ENCODE measurements at regions not wholly inside any gene's neighbourhood (a gene's known extent, or its start where the extent isn't known, plus 50 kb on each side); places are given as distances from the start of the nearest gene placed in this dataset.
"Not testable (repeated sequence)": the region's sequence is repeated elsewhere in the genome, so short reads cannot be mapped to it uniquely, and the experiment has no call there.

- Histone ChIP-seq H3K4me3 (ENCODE audit: control insufficient read depth in 1 of 2, extremely low read depth in 1 of 2, low read length in 1 of 2) (no peak overlapping the region), H3K36me3 (ENCODE audit: control insufficient read depth in 2 of 2, extremely low read depth in 1 of 2, insufficient read depth in 1 of 2, low read length in 1 of 2) (no peaks in the 10 kb centered on the region), H3K4me1 (ENCODE audit: control insufficient read depth in 1 of 2, extremely low read depth in 1 of 2, insufficient read depth in 2 of 2, low read length in 2 of 2) (peaks cover 0 to 4% of the 10 kb centered on the region in 2 experiments), H3K9me3 (no peaks in the 10 kb centered on the region), H3K27ac (ENCODE audit: low read length) (no peak overlapping the region), H3K27me3 (replicated peaks in 1 of 2; ENCODE audit: control insufficient read depth in 2 of 2, extremely low read depth in 1 of 2, insufficient read depth in 2 of 2, low read length in 1 of 2) (no peaks in the 10 kb centered on the region)
- ChIA-PET CTCF (no interaction called here), POLR2A (no interaction called here)
- no peaks in the 10 kb centered on the region for H3K36me3 Mint-ChIP-seq
- H3K27me3 Mint-ChIP-seq = peaks cover 1 to 4% of the 10 kb centered on the region in 2 donors
- H3K4me1 Mint-ChIP-seq = peaks cover 0 to 17% (median 7%) of the 10 kb centered on the region in 3 donors
- WGBS (ENCODE audit: insufficient coverage) = 48% methylated on average over 3 of the region's 3 CpGs
- no peak overlapping the region for H3K27ac Mint-ChIP-seq
- H3K9me3 Mint-ChIP-seq = no peaks in the 10 kb centered on the region
- no peak overlapping the region for H3K4me3 Mint-ChIP-seq
- DNase-seq (peak in 1 of 35 experiments; percentile 8), ATAC-seq (replicated peaks in 1 of 4) (no peak)
These were observed 68.3 kb upstream of the PPM1B start for GRCh38 chr2:44100351-44100750.

GRCh38 chr2:44101246-44101645 is 67.4 kb upstream of the PPM1B start:
- peaks cover 0 to 17% (median 7%) of the 10 kb centered on the region in 3 donors for H3K4me1 Mint-ChIP-seq
- Histone ChIP-seq H3K9me3 (no peaks in the 10 kb centered on the region), H3K4me1 (ENCODE audit: control insufficient read depth in 1 of 2, extremely low read depth in 1 of 2, insufficient read depth in 2 of 2, low read length in 2 of 2) (peaks cover 0 to 4% of the 10 kb centered on the region in 2 experiments), H3K36me3 (ENCODE audit: control insufficient read depth in 2 of 2, extremely low read depth in 1 of 2, insufficient read depth in 1 of 2, low read length in 1 of 2) (no peaks in the 10 kb centered on the region), H3K27ac (ENCODE audit: low read length) (no peak overlapping the region), H3K4me3 (ENCODE audit: control insufficient read depth in 1 of 2, extremely low read depth in 1 of 2, low read length in 1 of 2) (no peak overlapping the region), H3K27me3 (replicated peaks in 1 of 2; ENCODE audit: control insufficient read depth in 2 of 2, extremely low read depth in 1 of 2, insufficient read depth in 2 of 2, low read length in 1 of 2) (no peaks in the 10 kb centered on the region)
- no peak for ATAC-seq (replicated peaks in 1 of 4)
- no peaks in the 10 kb centered on the region for H3K36me3 Mint-ChIP-seq
- no peak overlapping the region for H3K4me3 Mint-ChIP-seq
- CTCF ChIA-PET = interaction anchor here in 1 of 2 donors (0.5 kb wide), 1 partner anchor 21 kb away, joined by 3 read pairs; no protein-coding TSS in a partner anchor
- WGBS (ENCODE audit: insufficient coverage) = no CpG with 5 or more reads among the region's 1 CpG
- no peak overlapping the region for H3K27ac Mint-ChIP-seq
- no peaks in the 10 kb centered on the region for H3K9me3 Mint-ChIP-seq
- POLR2A ChIA-PET = no interaction called here
- peaks cover 1 to 4% of the 10 kb centered on the region in 2 donors for H3K27me3 Mint-ChIP-seq
- DNase-seq = no peak

GRCh38 chr2:44102790-44103562 is 65.7 kb upstream of the PPM1B start:
- Mint-ChIP-seq H3K4me3 (no peak overlapping the region), H3K9me3 (no peaks in the 10 kb centered on the region), H3K4me1 (peaks cover 0 to 15% (median 6%) of the 10 kb centered on the region in 3 donors), H3K36me3 (no peaks in the 10 kb centered on the region), H3K27me3 (peaks cover 1 to 4% of the 10 kb centered on the region in 2 donors), H3K27ac (no peak overlapping the region)
- ChIA-PET POLR2A (no interaction called here), CTCF (no interaction called here)
- 90% methylated on average over 2 of the region's 8 CpGs for WGBS (ENCODE audit: insufficient coverage)
- no peaks in the 10 kb centered on the region for H3K9me3 ChIP-seq
- ATAC-seq (replicated peaks in 1 of 4) = no peak
- H3K4me3 ChIP-seq (ENCODE audit: control insufficient read depth in 1 of 2, extremely low read depth in 1 of 2, low read length in 1 of 2) = no peak overlapping the region
- no peaks in the 10 kb centered on the region for H3K27me3 ChIP-seq (replicated peaks in 1 of 2; ENCODE audit: control insufficient read depth in 2 of 2, extremely low read depth in 1 of 2, insufficient read depth in 2 of 2, low read length in 1 of 2)
- no peak for DNase-seq
- H3K27ac ChIP-seq (ENCODE audit: low read length) = no peak overlapping the region
- no peaks in the 10 kb centered on the region for H3K36me3 ChIP-seq (ENCODE audit: control insufficient read depth in 2 of 2, extremely low read depth in 1 of 2, insufficient read depth in 1 of 2, low read length in 1 of 2)
- H3K4me1 ChIP-seq (ENCODE audit: control insufficient read depth in 1 of 2, extremely low read depth in 1 of 2, insufficient read depth in 2 of 2, low read length in 2 of 2) = peaks cover 0 to 4% of the 10 kb centered on the region in 2 experiments

GRCh38 chr2:44103639-44104038 is 65.0 kb upstream of the PPM1B start:
- Mint-ChIP-seq H3K4me1 (peaks cover 0 to 12% (median 4%) of the 10 kb centered on the region in 3 donors), H3K36me3 (no peaks in the 10 kb centered on the region), H3K27me3 (peaks cover 3 to 4% of the 10 kb centered on the region in 2 donors), H3K4me3 (no peak overlapping the region), H3K27ac (no peak overlapping the region), H3K9me3 (no peaks in the 10 kb centered on the region)
- H3K36me3 ChIP-seq (ENCODE audit: control insufficient read depth in 2 of 2, extremely low read depth in 1 of 2, insufficient read depth in 1 of 2, low read length in 1 of 2) = no peaks in the 10 kb centered on the region
- no peak overlapping the region for H3K27ac ChIP-seq (ENCODE audit: low read length)
- DNase-seq (no peak), ATAC-seq (replicated peaks in 1 of 4) (no peak)
- WGBS (ENCODE audit: insufficient coverage) = 75% methylated on average over 2 of the region's 6 CpGs
- H3K4me1 ChIP-seq (ENCODE audit: control insufficient read depth in 1 of 2, extremely low read depth in 1 of 2, insufficient read depth in 2 of 2, low read length in 2 of 2) = peaks cover 0 to 4% of the 10 kb centered on the region in 2 experiments
- POLR2A ChIA-PET = no interaction called here
- no peaks in the 10 kb centered on the region for H3K9me3 ChIP-seq
- no peak overlapping the region for H3K4me3 ChIP-seq (ENCODE audit: control insufficient read depth in 1 of 2, extremely low read depth in 1 of 2, low read length in 1 of 2)
- CTCF ChIA-PET = no interaction called here
- H3K27me3 ChIP-seq (replicated peaks in 1 of 2; ENCODE audit: control insufficient read depth in 2 of 2, extremely low read depth in 1 of 2, insufficient read depth in 2 of 2, low read length in 1 of 2) = no peaks in the 10 kb centered on the region

GRCh38 chr2:44104855-44105271 is 63.8 kb upstream of the PPM1B start:
- peaks cover 0 to 4% of the 10 kb centered on the region in 2 experiments for H3K4me1 ChIP-seq (ENCODE audit: control insufficient read depth in 1 of 2, extremely low read depth in 1 of 2, insufficient read depth in 2 of 2, low read length in 2 of 2)
- no peak overlapping the region for H3K4me3 Mint-ChIP-seq
- ATAC-seq (replicated peaks in 1 of 4) = no peak
- DNase-seq = no peak
- no peaks in the 10 kb centered on the region for H3K9me3 Mint-ChIP-seq
- H3K36me3 Mint-ChIP-seq = no peaks in the 10 kb centered on the region
- ChIA-PET POLR2A (no interaction called here), CTCF (interaction anchor here in 1 of 2 donors (0.6 kb wide), 1 partner anchor 61 kb away, joined by 3 read pairs; no protein-coding TSS in a partner anchor)
- no CpG with 5 or more reads among the region's 1 CpG for WGBS (ENCODE audit: insufficient coverage)
- no peaks in the 10 kb centered on the region for H3K9me3 ChIP-seq
- H3K27me3 Mint-ChIP-seq = peaks cover under 1 to 6% of the 10 kb centered on the region in 2 donors
- H3K27ac Mint-ChIP-seq = no peak overlapping the region
- no peaks in the 10 kb centered on the region for H3K27me3 ChIP-seq (replicated peaks in 1 of 2; ENCODE audit: control insufficient read depth in 2 of 2, extremely low read depth in 1 of 2, insufficient read depth in 2 of 2, low read length in 1 of 2)
- H3K4me3 ChIP-seq (ENCODE audit: control insufficient read depth in 1 of 2, extremely low read depth in 1 of 2, low read length in 1 of 2) = no peak overlapping the region
- no peak overlapping the region for H3K27ac ChIP-seq (ENCODE audit: low read length)
- H3K4me1 Mint-ChIP-seq = peaks cover 0 to 10% (median 4%) of the 10 kb centered on the region in 3 donors
- no peaks in the 10 kb centered on the region for H3K36me3 ChIP-seq (ENCODE audit: control insufficient read depth in 2 of 2, extremely low read depth in 1 of 2, insufficient read depth in 1 of 2, low read length in 1 of 2)

GRCh38 chr2:44106509-44106908 is 62.2 kb upstream of the PPM1B start:
- H3K36me3 Mint-ChIP-seq; DNase-seq; H3K36me3 ChIP-seq (ENCODE audit: control insufficient read depth in 2 of 2, extremely low read depth in 1 of 2, insufficient read depth in 1 of 2, low read length in 1 of 2); H3K27me3 Mint-ChIP-seq; H3K27ac ChIP-seq (ENCODE audit: low read length); H3K9me3 ChIP-seq; H3K9me3 Mint-ChIP-seq; H3K27me3 ChIP-seq (replicated peaks in 1 of 2; ENCODE audit: control insufficient read depth in 2 of 2, extremely low read depth in 1 of 2, insufficient read depth in 2 of 2, low read length in 1 of 2); CTCF ChIA-PET; H3K4me3 Mint-ChIP-seq; H3K4me3 ChIP-seq (ENCODE audit: control insufficient read depth in 1 of 2, extremely low read depth in 1 of 2, low read length in 1 of 2); ATAC-seq (replicated peaks in 1 of 4); H3K27ac Mint-ChIP-seq; POLR2A ChIA-PET; H3K4me1 Mint-ChIP-seq; H3K4me1 ChIP-seq (ENCODE audit: control insufficient read depth in 1 of 2, extremely low read depth in 1 of 2, insufficient read depth in 2 of 2, low read length in 2 of 2): not testable (repeated sequence)
- 91% methylated on average over 8 of the region's 9 CpGs for whole genome bisulfite sequencing (ENCODE audit: insufficient coverage)
